SK-N-SH (cell line): ENCODE measurements at regions not wholly inside any gene's neighbourhood (a gene's known extent, or its start where the extent isn't known, plus 50 kb on each side); places are given as distances from the start of the nearest gene placed in this dataset.

Experiments
- EZH2phosphoT487 ChIP-seq: fragments of 200-600 bp; sonication (generic); IDR thresholded peaks from 2 replicates; pipeline ENCODE4 v1.6.1; 2017; ENCODE audit warnings: low read depth, mixed run types, mild to moderate bottlenecking, antibody characterized with exemption, moderate library complexity, borderline replicate concordance
- POLR2AphosphoS5 ChIP-seq: IDR thresholded peaks from 2 replicates; pipeline ENCODE4 v1.6.1; 2012; ENCODE audit warnings: low read depth, low read length

GRCh38 chrX:64792598-64793337 is 183.5 kb downstream of the ZC4H2 start:
- no peak for TF ChIP-seq POLR2AphosphoS5
- no peak for TF ChIP-seq EZH2phosphoT487
